Hepatocyte (in vitro differentiated cells): ENCODE measurements at regions not wholly inside any gene's neighbourhood (a gene's known extent, or its start where the extent isn't known, plus 50 kb on each side); places are given as distances from the start of the nearest gene placed in this dataset.

ENCODE experiments used
- DNase-seq: peaks from one replicate; pipeline ENCODE4 v3.0.0-alpha.2; 2016; ENCODE audit warnings: low spot score
- H2AFZ ChIP-seq: fragments of 200-600 bp; sonication (generic); 2 replicates; pipeline ENCODE4 v1.6.0; 2016; ENCODE audit warnings: antibody characterized with exemption, mild to moderate bottlenecking
- H3K27ac ChIP-seq: fragments of 200-600 bp; sonication (generic); 2 replicates; pipeline ENCODE4 v1.5.1; 2016; ENCODE audit warnings: mild to moderate bottlenecking
- H3K27me3 ChIP-seq: fragments of 200-600 bp; sonication (generic); 2 replicates; pipeline ENCODE4 v1.6.1; 2016
- H3K36me3 ChIP-seq: fragments of 200-600 bp; sonication (generic); replicated peaks from 2 replicates; pipeline ENCODE4 v1.5.1; 2016; ENCODE audit warnings: low read depth; ENCODE audit not compliant: insufficient read depth
- H3K4me1 ChIP-seq: fragments of 200-600 bp; sonication (generic); 2 replicates; pipeline ENCODE4 v1.5.1; 2016; ENCODE audit warnings: mild to moderate bottlenecking, moderate library complexity; ENCODE audit not compliant: insufficient read depth
- H3K4me2 ChIP-seq: fragments of 200-600 bp; sonication (generic); 2 replicates; pipeline ENCODE4 v1.6.0; 2016
- H3K4me3 ChIP-seq: fragments of 200-600 bp; sonication (generic); 2 replicates; pipeline ENCODE4 v1.5.1; 2016; ENCODE audit warnings: mild to moderate bottlenecking
- H3K79me2 ChIP-seq: fragments of 200-600 bp; sonication (generic); 2 replicates; pipeline ENCODE4 v1.6.0; 2017; ENCODE audit warnings: mild to moderate bottlenecking
- H3K9me2 ChIP-seq: fragments of 200-600 bp; sonication (generic); replicated peaks from 2 replicates; pipeline ENCODE4 v1.6.0; 2017; ENCODE audit warnings: mild to moderate bottlenecking; ENCODE audit not compliant: insufficient read depth
- H3K9me3 ChIP-seq: fragments of 200-600 bp; sonication (generic); 2 replicates; pipeline ENCODE4 v1.5.1; 2016; ENCODE audit warnings: low read depth, mild to moderate bottlenecking
- H4K20me1 ChIP-seq: fragments of 200-600 bp; sonication (generic); 2 replicates; pipeline ENCODE4 v1.6.0; 2016; ENCODE audit warnings: mild to moderate bottlenecking; ENCODE audit not compliant: insufficient read depth, poor library complexity, severe bottlenecking
- CTCF ChIP-seq: fragments of 200-600 bp; sonication (generic); IDR thresholded peaks from 2 replicates; pipeline ENCODE4 v1.5.1; 2016; ENCODE audit warnings: antibody characterized with exemption, mild to moderate bottlenecking; ENCODE audit not compliant: poor library complexity
- EZH2 ChIP-seq: fragments of 200-600 bp; sonication (generic); IDR thresholded peaks from 2 replicates; pipeline ENCODE4 v1.6.1; 2016; ENCODE audit warnings: antibody characterized with exemption, mild to moderate bottlenecking, borderline replicate concordance
- EZH2phosphoT487 ChIP-seq: fragments of 200-600 bp; sonication (generic); IDR thresholded peaks from one replicate; pipeline ENCODE4 v1.6.1; 2018; ENCODE audit warnings: antibody characterized with exemption, mild to moderate bottlenecking, low read depth, moderate library complexity; ENCODE audit not compliant: unreplicated experiment, severe bottlenecking
- WGBS: methylation state at CpG from one replicate; pipeline ENCODE4 v1.1.6; 2016; ENCODE audit warnings: low lambda C conversion rate; ENCODE audit errors: missing lambda C conversion rate; 5-methylcytosine and 5-hydroxymethylcytosine counted together

GRCh38 chr22:49623176-49623575, 204.5 kb downstream of the BRD1 start:
- TF ChIP-seq CTCF (no peak), EZH2phosphoT487 (no peak), EZH2 (no peak)
- 82% methylated on average over 8 of the region's 8 CpGs for WGBS
- H3K27ac ChIP-seq: no peak overlapping the region
- DNase-seq: no peak
- no peak overlapping the region for H3K4me2 ChIP-seq
- no peak overlapping the region for H3K4me3 ChIP-seq
- H4K20me1 ChIP-seq: no peaks in the 10 kb centered on the region
- H2AFZ ChIP-seq: no peak overlapping the region
- no peaks in the 10 kb centered on the region for H3K79me2 ChIP-seq
- no peaks in the 10 kb centered on the region for H3K36me3 ChIP-seq
- H3K27me3 ChIP-seq: no peaks in the 10 kb centered on the region
- H3K9me2 ChIP-seq: no peaks in the 10 kb centered on the region
- no peaks in the 10 kb centered on the region for H3K4me1 ChIP-seq
- no peaks in the 10 kb centered on the region for H3K9me3 ChIP-seq

GRCh38 chr22:49622241-49623105, 205.2 kb downstream of the BRD1 start:
- Histone ChIP-seq H3K4me2 (no peak overlapping the region), H3K27me3 (no peaks in the 10 kb centered on the region), H3K27ac (no peak overlapping the region), H3K4me1 (no peaks in the 10 kb centered on the region), H3K9me2 (no peaks in the 10 kb centered on the region), H4K20me1 (no peaks in the 10 kb centered on the region), H2AFZ (no peak overlapping the region), H3K4me3 (no peak overlapping the region), H3K9me3 (no peaks in the 10 kb centered on the region), H3K36me3 (no peaks in the 10 kb centered on the region), H3K79me2 (no peaks in the 10 kb centered on the region)
- DNase-seq: no peak
- 92% methylated on average over 26 of the region's 29 CpGs for WGBS
- TF ChIP-seq EZH2 (no peak), EZH2phosphoT487 (no peak), CTCF (no peak)

GRCh38 chr22:49621601-49622210, 206.0 kb downstream of the BRD1 start:
- H3K27me3 ChIP-seq: no peaks in the 10 kb centered on the region
- H3K9me3 ChIP-seq: no peaks in the 10 kb centered on the region
- no peaks in the 10 kb centered on the region for H3K36me3 ChIP-seq
- 89% methylated on average over 17 of the region's 20 CpGs for WGBS
- TF ChIP-seq EZH2 (no peak), EZH2phosphoT487 (no peak), CTCF (no peak)
- no peaks in the 10 kb centered on the region for H3K9me2 ChIP-seq
- no peaks in the 10 kb centered on the region for H4K20me1 ChIP-seq
- H3K27ac ChIP-seq: no peak overlapping the region
- DNase-seq: no peak
- H3K4me1 ChIP-seq: no peaks in the 10 kb centered on the region
- H3K4me2 ChIP-seq: no peak overlapping the region
- no peak overlapping the region for H3K4me3 ChIP-seq
- no peaks in the 10 kb centered on the region for H3K79me2 ChIP-seq
- no peak overlapping the region for H2AFZ ChIP-seq
